SK-N-SH (cell line): ENCODE measurements at regions not wholly inside any gene's neighbourhood (a gene's known extent, or its start where the extent isn't known, plus 50 kb on each side); places are given as distances from the start of the nearest gene placed in this dataset.

Experiments used
- CHD2 ChIP-seq: fragments of 150-350 bp; IDR thresholded peaks from 2 replicates; pipeline ENCODE4 v1.6.1; 2018; ENCODE audit warnings: low read length; ENCODE audit not compliant: partially characterized antibody
- CTCF ChIP-seq: fragments of 200-600 bp; sonication (generic); IDR thresholded peaks from 2 replicates; pipeline ENCODE4 v1.6.1; 2017; ENCODE audit warnings: antibody characterized with exemption, mild to moderate bottlenecking, moderate library complexity
- JUND ChIP-seq: IDR thresholded peaks from 2 replicates; pipeline ENCODE4 v1.4.0; 2012
- MEF2A ChIP-seq: IDR thresholded peaks from 2 replicates; pipeline ENCODE4 v1.4.0; 2012; ENCODE audit warnings: low read depth, borderline replicate concordance
- MXI1 ChIP-seq: IDR thresholded peaks from 2 replicates; pipeline ENCODE4 v1.6.1; 2012; ENCODE audit warnings: mild to moderate bottlenecking, low read depth, low read length, improper control_type of control experiment
- NRF1 ChIP-seq: IDR thresholded peaks from 2 replicates; pipeline ENCODE4 v1.6.1; 2012; ENCODE audit warnings: low read depth, mild to moderate bottlenecking, low read length
- RAD21 ChIP-seq: IDR thresholded peaks from 2 replicates; pipeline ENCODE4 v1.6.1; 2012; ENCODE audit warnings: mild to moderate bottlenecking, low read length
- TEAD4 ChIP-seq: IDR thresholded peaks from 2 replicates; pipeline ENCODE4 v1.4.0; 2012; ENCODE audit warnings: mild to moderate bottlenecking, borderline replicate concordance; ENCODE audit not compliant: insufficient read depth
- USF2 ChIP-seq: fragments of 150-350 bp; IDR thresholded peaks from 2 replicates; pipeline ENCODE4 v1.6.1; 2017; ENCODE audit warnings: antibody characterized with exemption, low read length, low read depth, borderline replicate concordance
- YY1 ChIP-seq: IDR thresholded peaks from 2 replicates; pipeline ENCODE4 v1.4.0; 2012; ENCODE audit warnings: low read depth, mild to moderate bottlenecking

GRCh38 chr6:137271245-137272183, 52.3 kb upstream of the IFNGR1 start:
- TF ChIP-seq MEF2A (no peak), JUND (no peak), CTCF (peak; percentile 82), USF2 (no peak), YY1 (no peak), CHD2 (no peak), RAD21 (peak; percentile 86), NRF1 (no peak), MXI1 (no peak), TEAD4 (no peak)
